OCI-LY1 (cell line): ENCODE measurements at regions not wholly inside any gene's neighbourhood (a gene's known extent, or its start where the extent isn't known, plus 50 kb on each side); places are given as distances from the start of the nearest gene placed in this dataset.

Source experiments
- H2AFZ ChIP-seq: fragments of 200-600 bp; sonication (generic), shearing (Covaris generic); 2 replicates; pipeline ENCODE4 v1.6.0; 2014; ENCODE audit warnings: antibody characterized with exemption, mild to moderate bottlenecking, low read length
- H3F3A ChIP-seq: fragments of 200-600 bp; sonication (generic), shearing (Covaris generic); 2 replicates; pipeline ENCODE4 v1.6.0; 2014; ENCODE audit warnings: mild to moderate bottlenecking, antibody characterized with exemption, low read length, moderate library complexity; ENCODE audit not compliant: insufficient read depth
- H3K27ac ChIP-seq: fragments of 200-600 bp; sonication (generic); 2 replicates; pipeline ENCODE4 v1.5.1; 2014; ENCODE audit warnings: low read length, mixed run types, mild to moderate bottlenecking, low read depth; ENCODE audit not compliant: poor library complexity, severe bottlenecking
- H3K27me3 ChIP-seq: fragments of 200-600 bp; sonication (generic); 2 replicates; pipeline ENCODE4 v1.6.0; 2014; ENCODE audit warnings: antibody characterized with exemption, mild to moderate bottlenecking, low read length, moderate library complexity; ENCODE audit not compliant: insufficient read depth
- H3K36me3 ChIP-seq: fragments of 200-600 bp; sonication (generic); 2 replicates; pipeline ENCODE4 v1.6.1; 2014; ENCODE audit warnings: mild to moderate bottlenecking, antibody characterized with exemption, low read length, moderate library complexity, mixed read lengths; ENCODE audit not compliant: insufficient read depth
- H3K4me1 ChIP-seq: fragments of 200-600 bp; sonication (generic); 2 replicates; pipeline ENCODE4 v1.5.1; 2014; ENCODE audit warnings: mild to moderate bottlenecking, low read length, moderate library complexity; ENCODE audit not compliant: insufficient read depth, severe bottlenecking
- H3K4me2 ChIP-seq: fragments of 200-600 bp; sonication (generic), shearing (Covaris generic); 2 replicates; pipeline ENCODE4 v1.6.1; 2014; ENCODE audit warnings: low read length
- H3K4me3 ChIP-seq: fragments of 200-600 bp; sonication (generic); 2 replicates; pipeline ENCODE4 v1.5.1; 2014; ENCODE audit warnings: low read length, low read depth, mild to moderate bottlenecking, mixed read lengths; ENCODE audit not compliant: poor library complexity, severe bottlenecking
- H3K79me2 ChIP-seq: fragments of 200-600 bp; shearing (Covaris generic); 2 replicates; pipeline ENCODE4 v1.6.1; 2016; ENCODE audit warnings: mixed run types, low read length, mixed read lengths; ENCODE audit not compliant: insufficient read depth
- H3K9ac ChIP-seq: fragments of 200-600 bp; sonication (generic), shearing (Covaris generic); 2 replicates; pipeline ENCODE4 v1.6.1; 2014; ENCODE audit warnings: mild to moderate bottlenecking, low read length, mixed read lengths
- H3K9me2 ChIP-seq: fragments of 200-600 bp; sonication (generic), shearing (Covaris generic); 2 replicates; pipeline ENCODE4 v1.6.1; 2014; ENCODE audit warnings: low read depth, mild to moderate bottlenecking, low read length, mixed read lengths
- H3K9me3 ChIP-seq: fragments of 200-600 bp; shearing (Covaris generic); 2 replicates; pipeline ENCODE4 v1.6.1; 2014; ENCODE audit warnings: low read length, mixed read lengths
- H4K20me1 ChIP-seq: fragments of 200-600 bp; sonication (generic), shearing (Covaris generic); 2 replicates; pipeline ENCODE4 v1.6.0; 2016; ENCODE audit warnings: mild to moderate bottlenecking, low read length; ENCODE audit not compliant: insufficient read depth
- CTCF ChIP-seq: fragments of 200-600 bp; sonication (generic), shearing (Covaris generic); IDR thresholded peaks from 2 replicates; pipeline ENCODE4 v1.5.1; 2017; ENCODE audit warnings: mild to moderate bottlenecking, antibody characterized with exemption, low read length, moderate library complexity, mixed read lengths
- EZH2 ChIP-seq: fragments of 200-600 bp; sonication (generic), shearing (Covaris generic); IDR thresholded peaks from 2 replicates; pipeline ENCODE4 v1.8.0; 2017; ENCODE audit warnings: borderline replicate concordance, mixed run types, mild to moderate bottlenecking, antibody characterized with exemption, low read length, moderate library complexity, mixed read lengths

- no peak overlapping the region for H3K4me3 ChIP-seq
- H3K4me2 ChIP-seq = no peak overlapping the region
- TF ChIP-seq EZH2 (no peak), CTCF (no peak)
- H3K27me3 ChIP-seq = no peaks in the 10 kb centered on the region
- H3K9ac ChIP-seq = no peak overlapping the region
- peaks cover 8% of the 10 kb centered on the region for H3K4me1 ChIP-seq
- H2AFZ ChIP-seq = no peak overlapping the region
- no peaks in the 10 kb centered on the region for H3K36me3 ChIP-seq
- H3K27ac ChIP-seq = no peak overlapping the region
- no peaks in the 10 kb centered on the region for H3F3A ChIP-seq
- no peaks in the 10 kb centered on the region for H3K79me2 ChIP-seq
- H3K9me2 ChIP-seq = no peaks in the 10 kb centered on the region
- H4K20me1 ChIP-seq = no peaks in the 10 kb centered on the region
- no peaks in the 10 kb centered on the region for H3K9me3 ChIP-seq
These were observed 320.8 kb downstream of the MAP2K6 start for GRCh38 chr17:69735285-69735684.

GRCh38 chr17:69743091-69743490 is 328.6 kb downstream of the MAP2K6 start:
- Histone ChIP-seq H3K36me3 (no peaks in the 10 kb centered on the region; the same call in 1 of the 2 replicates), H3K9me3 (no peaks in the 10 kb centered on the region), H3F3A (no peaks in the 10 kb centered on the region), H4K20me1 (no peaks in the 10 kb centered on the region), H3K4me2 (no peak overlapping the region), H3K9ac (no peak overlapping the region), H3K27ac (no peak overlapping the region), H3K79me2 (no peaks in the 10 kb centered on the region), H2AFZ (no peak overlapping the region), H3K27me3 (no peaks in the 10 kb centered on the region), H3K4me1 (no peaks in the 10 kb centered on the region), H3K9me2 (no peaks in the 10 kb centered on the region), H3K4me3 (no peak overlapping the region)
- TF ChIP-seq CTCF (no peak), EZH2 (no peak)

GRCh38 chr17:69744512-69745070 is 330.1 kb downstream of the MAP2K6 start:
- Histone ChIP-seq H3K4me2 (no peak overlapping the region), H3K27me3 (no peaks in the 10 kb centered on the region), H3K27ac (no peak overlapping the region), H3K79me2 (no peaks in the 10 kb centered on the region), H3K4me1 (no peaks in the 10 kb centered on the region), H3K9ac (no peak overlapping the region), H3K36me3 (no peaks in the 10 kb centered on the region; the same call in 1 of the 2 replicates), H4K20me1 (no peaks in the 10 kb centered on the region), H3K9me2 (no peaks in the 10 kb centered on the region), H2AFZ (no peak overlapping the region), H3F3A (no peaks in the 10 kb centered on the region), H3K4me3 (no peak overlapping the region), H3K9me3 (no peaks in the 10 kb centered on the region)
- TF ChIP-seq EZH2 (no peak), CTCF (no peak)
